ENCODE measurements at regions not wholly inside any gene's neighbourhood (a gene's known extent, or its start where the extent isn't known, plus 50 kb on each side); places are given as distances from the start of the nearest gene placed in this dataset.

DNA sequence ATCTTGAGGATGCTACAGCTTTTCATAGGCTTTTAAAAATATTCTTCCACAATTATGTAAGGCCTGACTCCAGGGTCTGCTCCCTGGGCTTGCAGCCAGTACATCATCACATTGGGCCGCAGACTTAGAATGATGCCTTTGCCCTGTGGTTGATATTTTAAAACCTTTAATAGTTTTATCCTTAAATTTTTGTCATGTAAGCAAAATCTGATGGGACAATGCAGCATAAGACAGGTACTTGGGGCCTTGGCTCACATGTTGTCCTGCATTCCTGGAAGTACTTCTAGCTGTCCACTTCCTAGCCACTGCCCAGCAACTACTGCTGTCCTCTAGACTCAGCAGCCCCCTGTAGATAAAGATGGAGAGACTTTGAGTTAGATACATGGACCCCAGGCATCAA lies 197.3 kb upstream of the SLITRK3 start:
- Histone ChIP-seq H3K9me2 (ENCODE audit: insufficient read depth) (no peaks in the 10 kb centered on the region), H3K9ac (ENCODE audit: low read length) (no peak overlapping the region), H2AFZ (ENCODE audit: low read depth, low read length, poor library complexity, severe bottlenecking) (no peak overlapping the region), H4K20me1 (ENCODE audit: insufficient read depth) (no peaks in the 10 kb centered on the region), H3K4me3 (replicated peaks in 1 of 2; ENCODE audit: low read depth in 1 of 2, low read length in 2 of 2) (no peak overlapping the region), H3K27me3 (ENCODE audit: insufficient read depth, low read length) (no peaks in the 10 kb centered on the region), H3K4me2 (ENCODE audit: low read length) (no peak overlapping the region), H3K79me2 (ENCODE audit: insufficient read depth, low read length) (no peaks in the 10 kb centered on the region), H3K27ac (ENCODE audit: low read depth, low read length) (no peak overlapping the region), H3K9me3 (ENCODE audit: control insufficient read depth in 1 of 2, insufficient read depth in 1 of 2, low read depth in 1 of 2, low read length in 2 of 2) (no peaks in the 10 kb centered on the region), H3K36me3 (ENCODE audit: control insufficient read depth in 1 of 2, insufficient read depth in 2 of 2, low read length in 2 of 2) (no peaks in the 10 kb centered on the region), H3K4me1 (ENCODE audit: control insufficient read depth in 1 of 2, insufficient read depth in 2 of 2, low read length in 2 of 2) (no peaks in the 10 kb centered on the region)
- POLR2A ChIA-PET = no interaction called here
- RAD21 ChIA-PET (ENCODE audit: low non-redundant PET in 1 of 2, low total read pairs in 2 of 2, uncharacterized antibody in 2 of 2, unreplicated experiment in 2 of 2) = no interaction called here
- intact Hi-C loops (cut with micrococcal nuclease) = no loop called here
- CTCF ChIA-PET = no interaction called here
- TF ChIP-seq FOSL1 (IDR thresholded peaks at IDR 0.05; ENCODE audit: low read depth) (no peak), ZBTB33 (IDR thresholded peaks at IDR 0.05; ENCODE audit: extremely low read depth, insufficient replicate concordance, low read length) (no peak), REST (IDR thresholded peaks at IDR 0.05; ENCODE audit: low read depth) (no peak), RAD21 (IDR thresholded peaks at IDR 0.05; ENCODE audit: low read depth) (no peak)
- ATAC-seq = no peak
- DNase-seq (ENCODE audit: low read depth, low spot score) = no peak
- no TSS peak for BruUV-seq (replicated peaks)
